ENCODE measurements at regions not wholly inside any gene's neighbourhood (a gene's known extent, or its start where the extent isn't known, plus 50 kb on each side); places are given as distances from the start of the nearest gene placed in this dataset.

DNA sequence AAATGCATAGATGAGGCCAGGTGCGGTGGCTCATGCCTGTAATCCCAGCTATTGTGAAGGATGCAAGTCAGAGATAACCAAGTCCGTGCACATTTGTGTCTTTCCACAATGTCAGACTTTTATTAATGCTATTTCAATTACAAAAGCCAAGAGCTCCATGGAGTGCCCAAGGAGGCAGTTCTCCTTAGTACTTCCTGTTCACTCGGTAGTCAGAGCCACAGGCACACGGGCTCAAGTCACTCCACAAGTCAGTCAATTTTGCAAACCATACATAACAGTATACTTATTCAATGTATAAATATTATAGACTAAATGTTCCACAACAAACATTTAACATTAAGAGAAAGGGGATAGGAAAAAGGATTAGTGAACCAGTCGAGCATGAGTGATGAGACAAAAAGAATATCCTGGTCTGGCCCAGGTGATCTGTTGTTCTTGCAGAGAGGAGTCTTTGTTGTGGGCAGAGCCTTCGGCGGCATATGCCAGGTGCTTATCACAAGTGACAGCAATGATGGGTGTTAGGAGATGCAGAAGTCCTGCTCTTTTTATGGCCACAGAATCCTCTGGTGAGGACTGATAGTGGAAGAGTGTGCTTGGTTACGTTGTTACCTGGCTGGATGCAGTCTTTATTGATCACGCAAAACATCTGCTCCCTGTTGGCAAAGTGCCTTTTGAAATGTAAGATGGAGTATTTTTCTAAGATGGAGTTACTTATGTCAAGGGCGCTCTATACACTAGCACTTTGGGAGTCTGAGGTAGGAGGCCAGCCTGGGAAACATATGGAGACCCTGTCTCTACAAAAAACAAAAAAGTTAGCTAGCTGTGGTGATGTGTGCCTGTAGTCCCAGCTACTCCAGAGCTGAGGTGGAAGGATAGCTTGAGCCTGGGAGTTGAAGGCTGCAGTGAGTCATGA, 167.0 kb upstream of the FBXL17 start:
- no peak for TF ChIP-seq CTCF (IDR thresholded peaks at IDR 0.05; ENCODE audit: insufficient read depth, low read length, poor library complexity, severe bottlenecking)
- TF ChIP-seq EZH2phosphoT487 (conservative IDR thresholded peaks at IDR 0.05; ENCODE audit: low read length) = no peak

All from SU-DHL-6 (cell line).